KMS-11 (cell line): ENCODE measurements at regions not wholly inside any gene's neighbourhood (a gene's known extent, or its start where the extent isn't known, plus 50 kb on each side); places are given as distances from the start of the nearest gene placed in this dataset.

Source experiments
- H2AFZ ChIP-seq: fragments of 200-600 bp; sonication (generic); 2 replicates; pipeline ENCODE4 v1.6.1; 2016; ENCODE audit warnings: antibody characterized with exemption, mixed run types, low read depth
- H3K27ac ChIP-seq: fragments of 200-600 bp; sonication (generic); 2 replicates; pipeline ENCODE4 v1.6.1; 2016; ENCODE audit warnings: mild to moderate bottlenecking, mixed run types
- H3K27me3 ChIP-seq: fragments of 200-600 bp; sonication (generic); 2 replicates; pipeline ENCODE4 v1.6.1; 2017; ENCODE audit warnings: mild to moderate bottlenecking, low read depth, mixed run types, moderate library complexity; ENCODE audit not compliant: insufficient read depth
- H3K36me3 ChIP-seq: fragments of 200-600 bp; sonication (generic); 2 replicates; pipeline ENCODE4 v1.6.1; 2017; ENCODE audit warnings: mild to moderate bottlenecking, mixed run types; ENCODE audit not compliant: insufficient read depth
- H3K4me1 ChIP-seq: fragments of 200-600 bp; sonication (generic); 2 replicates; pipeline ENCODE4 v1.6.1; 2016; ENCODE audit warnings: mild to moderate bottlenecking, low read depth, mixed run types; ENCODE audit not compliant: poor library complexity, severe bottlenecking
- H3K4me2 ChIP-seq: fragments of 200-600 bp; sonication (generic); 2 replicates; pipeline ENCODE4 v1.7.0; 2016; ENCODE audit warnings: mild to moderate bottlenecking, mixed run types
- H3K4me3 ChIP-seq: fragments of 200-600 bp; sonication (generic); IDR thresholded peaks from 2 replicates; pipeline ENCODE4 v1.6.1; 2017; ENCODE audit warnings: low read depth, low read length, mixed read lengths; ENCODE audit not compliant: insufficient read depth
- H3K79me2 ChIP-seq: fragments of 200-600 bp; sonication (generic); 2 replicates; pipeline ENCODE4 v1.6.1; 2016; ENCODE audit warnings: low read depth, mixed run types; ENCODE audit not compliant: insufficient read depth
- H3K9ac ChIP-seq: fragments of 200-600 bp; sonication (generic); 2 replicates; pipeline ENCODE4 v1.6.1; 2016; ENCODE audit warnings: mild to moderate bottlenecking, mixed run types
- H4K20me1 ChIP-seq: fragments of 200-600 bp; sonication (generic); 2 replicates; pipeline ENCODE4 v1.6.1; 2016; ENCODE audit warnings: mild to moderate bottlenecking, mixed run types; ENCODE audit not compliant: insufficient read depth
- CTCF ChIP-seq: fragments of 200-600 bp; sonication (generic); conservative IDR thresholded peaks from 2 replicates; pipeline ENCODE4 v1.6.1; 2017; ENCODE audit warnings: low read depth, mild to moderate bottlenecking, antibody characterized with exemption, low read length, moderate library complexity, mixed read lengths

- Histone ChIP-seq H3K4me3 (no peak overlapping the region), H2AFZ (no peak overlapping the region), H3K9ac (no peak overlapping the region), H3K4me1 (no peaks in the 10 kb centered on the region), H3K79me2 (no peaks in the 10 kb centered on the region), H4K20me1 (no peaks in the 10 kb centered on the region), H3K36me3 (no peaks in the 10 kb centered on the region), H3K27me3 (peaks cover 7% of the 10 kb centered on the region; the same call in 1 of the 2 replicates), H3K4me2 (no peak overlapping the region), H3K27ac (no peak overlapping the region)
- TF ChIP-seq CTCF: no peak
Observed at GRCh38 chr22:49676230-49676629, 151.4 kb downstream of the BRD1 start.

GRCh38 chr22:49674479-49675050 lies 153.1 kb downstream of the BRD1 start:
- Histone ChIP-seq H3K4me2 (no peak overlapping the region), H3K79me2 (no peaks in the 10 kb centered on the region), H3K27ac (no peak overlapping the region), H3K4me1 (no peaks in the 10 kb centered on the region), H3K27me3 (peaks cover 5% of the 10 kb centered on the region; the same call in 1 of the 2 replicates), H3K36me3 (no peaks in the 10 kb centered on the region), H3K9ac (no peak overlapping the region), H2AFZ (no peak overlapping the region), H4K20me1 (no peaks in the 10 kb centered on the region), H3K4me3 (no peak overlapping the region)
- no peak for TF ChIP-seq CTCF

GRCh38 chr22:49673048-49673447 lies 154.6 kb downstream of the BRD1 start:
- no peak for TF ChIP-seq CTCF
- Histone ChIP-seq H3K79me2 (no peaks in the 10 kb centered on the region), H3K4me2 (no peak overlapping the region), H2AFZ (no peak overlapping the region), H4K20me1 (no peaks in the 10 kb centered on the region), H3K4me1 (no peaks in the 10 kb centered on the region), H3K27ac (no peak overlapping the region), H3K9ac (no peak overlapping the region), H3K36me3 (no peaks in the 10 kb centered on the region), H3K4me3 (no peak overlapping the region), H3K27me3 (peaks cover 6% of the 10 kb centered on the region; the same call in 1 of the 2 replicates)

- H3K27ac ChIP-seq: no peak overlapping the region
- no peak for TF ChIP-seq CTCF
- no peak overlapping the region for H2AFZ ChIP-seq
- H3K4me3 ChIP-seq: no peak overlapping the region
- no peaks in the 10 kb centered on the region for H3K36me3 ChIP-seq
- H3K79me2 ChIP-seq: no peaks in the 10 kb centered on the region
- H3K9ac ChIP-seq: no peak overlapping the region
- peaks cover 6% of the 10 kb centered on the region; the same call in 1 of the 2 replicates for H3K27me3 ChIP-seq
- H3K4me2 ChIP-seq: no peak overlapping the region
- H4K20me1 ChIP-seq: no peaks in the 10 kb centered on the region
- H3K4me1 ChIP-seq: no peaks in the 10 kb centered on the region
Observed at GRCh38 chr22:49672014-49672516, 155.6 kb downstream of the BRD1 start.
